GM18507 (cell line): ENCODE measurements at regions not wholly inside any gene's neighbourhood (a gene's known extent, or its start where the extent isn't known, plus 50 kb on each side); places are given as distances from the start of the nearest gene placed in this dataset.

ENCODE experiments used
- DNase-seq: peaks from one replicate; pipeline ENCODE4 v3.0.0; 2011; ENCODE audit warnings: low read depth; ENCODE audit not compliant: insufficient read length; ENCODE audit errors: extremely low spot score
- FAIRE-seq: peaks from 2 replicates; lab custom pipeline; 2011; peaks lifted over from hg19 to GRCh38; lab: Jason Lieb, UNC

- DNase-seq (no peak), FAIRE-seq (no peak)
Measured at GRCh38 chr2:139380051-139380450, 599.9 kb upstream of the NXPH2 start.

- no peak for FAIRE-seq
- no peak for DNase-seq
Measured at GRCh38 chr2:139378373-139378772, 598.2 kb upstream of the NXPH2 start.

GRCh38 chr2:139374296-139374850 is 594.2 kb upstream of the NXPH2 start:
- DNase-seq, result no peak
- FAIRE-seq, result no peak

GRCh38 chr2:139369423-139370409 is 589.5 kb upstream of the NXPH2 start:
- FAIRE-seq, result no peak

GRCh38 chr2:139367416-139367815 is 587.2 kb upstream of the NXPH2 start:
- DNase-seq, result no peak
- no peak for FAIRE-seq

More at GRCh38 chr2:139369423-139370409, 589.5 kb upstream of the NXPH2 start:
- DNase-seq, result no peak

- DNase-seq (no peak), FAIRE-seq (no peak)
Measured at GRCh38 chr2:139366681-139367080, 586.5 kb upstream of the NXPH2 start.

- DNase-seq, result no peak
- no peak for FAIRE-seq
Measured at GRCh38 chr2:139365189-139365588, 585.0 kb upstream of the NXPH2 start.

GRCh38 chr2:139360654-139361053 is 580.5 kb upstream of the NXPH2 start:
- DNase-seq (no peak), FAIRE-seq (no peak)

GRCh38 chr2:139359818-139360217 is 579.6 kb upstream of the NXPH2 start:
- DNase-seq (no peak), FAIRE-seq (no peak)

GRCh38 chr2:139357972-139358371 is 577.8 kb upstream of the NXPH2 start:
- no peak for FAIRE-seq
- DNase-seq, result no peak

- DNase-seq (no peak), FAIRE-seq (no peak)
Measured at GRCh38 chr2:139354518-139354917, 574.3 kb upstream of the NXPH2 start.

- FAIRE-seq (no peak), DNase-seq (no peak)
Measured at GRCh38 chr2:139353874-139354273, 573.7 kb upstream of the NXPH2 start.

- no peak for FAIRE-seq
- no peak for DNase-seq
Measured at GRCh38 chr2:139317259-139317658, 537.1 kb upstream of the NXPH2 start.

- DNase-seq, result no peak
- FAIRE-seq, result no peak
Measured at GRCh38 chr2:139314059-139314458, 533.9 kb upstream of the NXPH2 start.

- DNase-seq (no peak), FAIRE-seq (no peak)
Measured at GRCh38 chr2:139296672-139297209, 516.6 kb upstream of the NXPH2 start.

- FAIRE-seq, result no peak
Measured at GRCh38 chr2:139293992-139294548, 513.9 kb upstream of the NXPH2 start.

GRCh38 chr2:139281124-139281523 is 500.9 kb upstream of the NXPH2 start:
- DNase-seq (no peak), FAIRE-seq (no peak)

More at GRCh38 chr2:139293992-139294548, 513.9 kb upstream of the NXPH2 start:
- no peak for DNase-seq

GRCh38 chr2:139271879-139272278 is 491.7 kb upstream of the NXPH2 start:
- FAIRE-seq (no peak), DNase-seq (no peak)

GRCh38 chr2:139271149-139271548 is 491.0 kb upstream of the NXPH2 start:
- no peak for DNase-seq
- FAIRE-seq, result no peak

GRCh38 chr2:139260052-139260430 is 479.9 kb upstream of the NXPH2 start:
- no peak for DNase-seq
- no peak for FAIRE-seq
